ENCODE measurements at regions not wholly inside any gene's neighbourhood (a gene's known extent, or its start where the extent isn't known, plus 50 kb on each side); places are given as distances from the start of the nearest gene placed in this dataset.

GRCh38 chr3:84724877-84725276 is 233.9 kb upstream of the CADM2 start:
- TF ChIP-seq CTCF (IDR thresholded peaks at IDR 0.05), result no peak
- no peak for TF ChIP-seq POLR2A (IDR thresholded peaks at IDR 0.05; ENCODE audit: low read depth)
- TF ChIP-seq POLR2AphosphoS5 (IDR thresholded peaks at IDR 0.05), result no peak

Measured in esophagus muscularis mucosa (tissue), 3 donors.